GM23248 (cell line): ENCODE measurements at regions not wholly inside any gene's neighbourhood (a gene's known extent, or its start where the extent isn't known, plus 50 kb on each side); places are given as distances from the start of the nearest gene placed in this dataset.

Experiments
- DNase-seq: peaks from one replicate; pipeline ENCODE4 v3.0.0-alpha.2; 2015
- H2AFZ ChIP-seq: fragments of 200-600 bp; sonication (generic); 2 replicates; pipeline ENCODE4 v1.6.1; 2016; ENCODE audit warnings: antibody characterized with exemption
- H3F3A ChIP-seq: fragments of 200-600 bp; sonication (generic); 2 replicates; pipeline ENCODE4 v1.6.1; 2016; ENCODE audit warnings: mild to moderate bottlenecking, antibody characterized with exemption, mixed run types; ENCODE audit not compliant: insufficient read depth
- H3K27ac ChIP-seq: fragments of 200-600 bp; sonication (generic); 2 replicates; pipeline ENCODE4 v1.5.1; 2016; ENCODE audit warnings: mild to moderate bottlenecking
- H3K27me3 ChIP-seq: fragments of 200-600 bp; sonication (generic); replicated peaks from 2 replicates; pipeline ENCODE4 v1.6.1; 2016; ENCODE audit warnings: mild to moderate bottlenecking; ENCODE audit not compliant: insufficient read depth
- H3K36me3 ChIP-seq: fragments of 200-600 bp; sonication (generic); 2 replicates; pipeline ENCODE4 v1.6.1; 2016; ENCODE audit warnings: low read depth, mild to moderate bottlenecking
- H3K4me1 ChIP-seq: fragments of 200-600 bp; sonication (generic); 2 replicates; pipeline ENCODE4 v1.6.1; 2016; ENCODE audit warnings: mild to moderate bottlenecking; ENCODE audit not compliant: insufficient read depth
- H3K4me2 ChIP-seq: fragments of 200-600 bp; sonication (generic); one replicate; pipeline ENCODE4 v1.6.1; 2016; ENCODE audit warnings: mild to moderate bottlenecking; ENCODE audit not compliant: unreplicated experiment
- H3K4me3 ChIP-seq: fragments of 200-600 bp; sonication (generic); 2 replicates; pipeline ENCODE4 v1.5.1; 2016; ENCODE audit warnings: mild to moderate bottlenecking
- H3K79me2 ChIP-seq: fragments of 200-600 bp; sonication (generic); 2 replicates; pipeline ENCODE4 v1.6.1; 2016; ENCODE audit warnings: mild to moderate bottlenecking; ENCODE audit not compliant: insufficient read depth
- H3K9ac ChIP-seq: fragments of 200-600 bp; sonication (generic); 2 replicates; pipeline ENCODE4 v1.6.1; 2016; ENCODE audit warnings: mild to moderate bottlenecking
- H3K9me2 ChIP-seq: fragments of 200-600 bp; sonication (generic); 2 replicates; pipeline ENCODE4 v1.6.1; 2016; ENCODE audit warnings: mixed run types, mild to moderate bottlenecking, moderate library complexity; ENCODE audit not compliant: insufficient read depth
- H3K9me3 ChIP-seq: fragments of 200-600 bp; sonication (generic); one replicate; pipeline ENCODE4 v1.6.1; 2017; ENCODE audit warnings: low read depth
- H4K20me1 ChIP-seq: fragments of 200-600 bp; sonication (generic); 2 replicates; pipeline ENCODE4 v1.6.0; 2016; ENCODE audit not compliant: insufficient read depth
- EZH2 ChIP-seq: fragments of 200-600 bp; sonication (generic); IDR thresholded peaks from 2 replicates; pipeline ENCODE4 v1.6.1; 2018; ENCODE audit warnings: antibody characterized with exemption, mild to moderate bottlenecking; ENCODE audit not compliant: insufficient read depth, poor library complexity, severe bottlenecking
- EZH2phosphoT487 ChIP-seq: fragments of 200-600 bp; sonication (generic); IDR thresholded peaks from 2 replicates; pipeline ENCODE4 v1.6.1; 2018; ENCODE audit warnings: antibody characterized with exemption, moderate library complexity, mild to moderate bottlenecking, low read depth; ENCODE audit not compliant: insufficient read depth
- WGBS, 2 experiments: methylation state at CpG; one replicate each; pipeline ENCODE4 v1.1.6; 2015 to 2017; ENCODE audit warnings: low lambda C conversion rate in 2 of 2, low coverage in 1 of 2; ENCODE audit errors: missing lambda C conversion rate in 2 of 2; 5-methylcytosine and 5-hydroxymethylcytosine counted together
- in situ Hi-C: fragments of 300-500 bp; cut with MboI; formaldehyde crosslinking; loops from 2 replicates; pipeline ENCODE4 v1.15.0; 2020

GRCh38 chr9:117821954-117822353 lies 117.8 kb downstream of the TLR4 start:
- 38 to 39% methylated on average over 2 of the region's 2 CpGs for WGBS, 2 experiments

GRCh38 chr9:117823576-117823975 lies 119.4 kb downstream of the TLR4 start:
- Histone ChIP-seq H3F3A (no peaks in the 10 kb centered on the region), H2AFZ (no peak overlapping the region), H3K9ac (no peak overlapping the region), H4K20me1 (no peaks in the 10 kb centered on the region), H3K4me2 (no peak overlapping the region), H3K27ac (no peak overlapping the region), H3K27me3 (no peaks in the 10 kb centered on the region), H3K9me2 (no peaks in the 10 kb centered on the region), H3K36me3 (no peaks in the 10 kb centered on the region), H3K4me3 (no peak overlapping the region), H3K9me3 (no peaks in the 10 kb centered on the region), H3K79me2 (no peaks in the 10 kb centered on the region), H3K4me1 (no peaks in the 10 kb centered on the region)
- TF ChIP-seq EZH2phosphoT487, result no peak
- no peak for TF ChIP-seq EZH2
- no peak for DNase-seq
- in situ Hi-C loops, result no loop called here

More at GRCh38 chr9:117821954-117822353, 117.8 kb downstream of the TLR4 start:
- no peaks in the 10 kb centered on the region for H3K27me3 ChIP-seq
- H2AFZ ChIP-seq, result no peak overlapping the region
- no peaks in the 10 kb centered on the region for H3K36me3 ChIP-seq
- in situ Hi-C loops, result no loop called here
- no peaks in the 10 kb centered on the region for H3K9me3 ChIP-seq
- no peak overlapping the region for H3K4me2 ChIP-seq
- H3K79me2 ChIP-seq, result no peaks in the 10 kb centered on the region
- no peak overlapping the region for H3K9ac ChIP-seq
- H3K4me1 ChIP-seq, result no peaks in the 10 kb centered on the region
- no peak overlapping the region for H3K27ac ChIP-seq
- H3K9me2 ChIP-seq, result no peaks in the 10 kb centered on the region
- no peaks in the 10 kb centered on the region for H3F3A ChIP-seq
- DNase-seq, result no peak
- no peaks in the 10 kb centered on the region for H4K20me1 ChIP-seq
- no peak overlapping the region for H3K4me3 ChIP-seq
- TF ChIP-seq EZH2phosphoT487 (no peak), EZH2 (no peak)

- in situ Hi-C loops, result no loop called here
- H3K9me2 ChIP-seq, result no peaks in the 10 kb centered on the region
- H3K79me2 ChIP-seq, result no peaks in the 10 kb centered on the region
- H3K36me3 ChIP-seq, result no peaks in the 10 kb centered on the region
- 12 to 14% methylated on average over 4 of the region's 4 CpGs for WGBS, 2 experiments
- no peaks in the 10 kb centered on the region for H3K9me3 ChIP-seq
- no peak overlapping the region for H3K4me3 ChIP-seq
- no peak overlapping the region for H3K27ac ChIP-seq
- no peak for DNase-seq
- TF ChIP-seq EZH2 (no peak), EZH2phosphoT487 (no peak)
- H3K27me3 ChIP-seq, result no peaks in the 10 kb centered on the region
- no peaks in the 10 kb centered on the region for H3K4me1 ChIP-seq
- no peak overlapping the region for H3K9ac ChIP-seq
- H2AFZ ChIP-seq, result no peak overlapping the region
- H4K20me1 ChIP-seq, result no peaks in the 10 kb centered on the region
- H3K4me2 ChIP-seq, result no peak overlapping the region
- H3F3A ChIP-seq, result no peaks in the 10 kb centered on the region
These were observed 121.6 kb downstream of the TLR4 start for GRCh38 chr9:117825609-117826347.

- Histone ChIP-seq H3K4me3 (no peak overlapping the region), H3K9ac (no peak overlapping the region), H3F3A (no peaks in the 10 kb centered on the region), H2AFZ (no peak overlapping the region), H3K9me3 (no peaks in the 10 kb centered on the region), H3K79me2 (no peaks in the 10 kb centered on the region), H3K27ac (no peak overlapping the region), H3K4me1 (no peaks in the 10 kb centered on the region), H4K20me1 (no peaks in the 10 kb centered on the region), H3K9me2 (no peaks in the 10 kb centered on the region), H3K36me3 (no peaks in the 10 kb centered on the region), H3K4me2 (no peak overlapping the region), H3K27me3 (no peaks in the 10 kb centered on the region)
- TF ChIP-seq EZH2phosphoT487 (no peak), EZH2 (no peak)
- in situ Hi-C loops, result no loop called here
- DNase-seq, result no peak
- WGBS, 2 experiments, result 33% methylated on average over 3 of the region's 3 CpGs
These were observed 122.6 kb downstream of the TLR4 start for GRCh38 chr9:117826837-117827236.

GRCh38 chr9:117827456-117827855 lies 123.3 kb downstream of the TLR4 start:
- Histone ChIP-seq H3K9me3 (no peaks in the 10 kb centered on the region), H3K27me3 (no peaks in the 10 kb centered on the region), H4K20me1 (no peaks in the 10 kb centered on the region), H3K27ac (no peak overlapping the region), H3K9me2 (no peaks in the 10 kb centered on the region), H3K36me3 (no peaks in the 10 kb centered on the region), H3K4me3 (no peak overlapping the region), H3K4me2 (no peak overlapping the region), H2AFZ (no peak overlapping the region), H3K79me2 (no peaks in the 10 kb centered on the region), H3F3A (no peaks in the 10 kb centered on the region), H3K9ac (no peak overlapping the region), H3K4me1 (no peaks in the 10 kb centered on the region)
- TF ChIP-seq EZH2, result no peak
- no peak for TF ChIP-seq EZH2phosphoT487
- no peak for DNase-seq
- WGBS, 2 experiments, result 60 to 67% methylated on average over 7 of the region's 7 CpGs
- in situ Hi-C loops, result no loop called here
